Stimulated activated naive B cell treated with anti-CD40 and anti-IgM and Interleukin-4, amounts not matched to agents 10 μg/mL and 1 μg/mL and 100 μg/mL, for 72 hours (primary cell): ENCODE measurements at regions not wholly inside any gene's neighbourhood (a gene's known extent, or its start where the extent isn't known, plus 50 kb on each side); places are given as distances from the start of the nearest gene placed in this dataset.
"Not testable (repeated sequence)": the region's sequence is repeated elsewhere in the genome, so short reads cannot be mapped to it uniquely, and the experiment has no call there.

Experiments
- ATAC-seq, 2 donors: fragments of 150-1000 bp; cut with Tn5 transposase; replicated peaks; 2 replicates each; pipeline ENCODE4 v1.10.0; 2021; ENCODE audit warnings: moderate library complexity in 1 of 2
- DNase-seq: peaks from one replicate; pipeline ENCODE4 v3.0.0; 2021
- H3K27ac Mint-ChIP-seq: one replicate; pipeline ENCODE4 v1.8.0; 2022; ENCODE audit warnings: mild to moderate bottlenecking, mixed read lengths
- H3K27me3 Mint-ChIP-seq, 2 donors: one replicate each; pipeline ENCODE4 v1.8.0; 2022; ENCODE audit warnings: mixed read lengths in 2 of 2
- H3K36me3 Mint-ChIP-seq, 2 donors: one replicate each; pipeline ENCODE4 v1.8.0; 2022; ENCODE audit warnings: mixed read lengths in 2 of 2, mild to moderate bottlenecking in 1 of 2
- H3K4me1 Mint-ChIP-seq, 2 donors: one replicate each; pipeline ENCODE4 v1.8.0; 2022; ENCODE audit warnings: mixed read lengths in 2 of 2, mild to moderate bottlenecking in 1 of 2
- H3K4me3 Mint-ChIP-seq, 2 donors: one replicate each; pipeline ENCODE4 v1.8.0; 2022; ENCODE audit warnings: mild to moderate bottlenecking in 2 of 2, mixed read lengths in 2 of 2, moderate library complexity in 1 of 2
- H3K9me3 Mint-ChIP-seq, 2 donors: one replicate each; pipeline ENCODE4 v1.8.0; 2022; ENCODE audit warnings: mixed read lengths in 2 of 2, mild to moderate bottlenecking in 1 of 2

DNA sequence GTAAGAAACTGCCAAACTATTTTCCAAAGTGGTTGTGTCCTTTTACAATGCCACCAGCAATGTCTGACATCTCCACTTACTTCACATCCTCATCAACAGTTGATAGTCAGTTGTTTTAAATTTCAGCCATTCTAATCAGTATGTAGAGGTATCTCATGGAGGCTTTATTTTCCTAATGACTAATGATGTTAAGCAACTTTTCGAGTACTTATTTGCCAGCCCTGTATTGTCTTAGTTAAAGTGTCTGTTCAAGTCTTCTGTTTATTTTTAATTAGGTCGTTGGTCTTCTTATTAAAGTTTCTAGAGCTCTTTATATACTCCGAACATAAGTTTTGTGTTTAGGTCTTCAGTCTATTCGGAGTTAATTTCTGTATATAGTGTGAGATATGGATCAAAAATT lies 54.9 kb upstream of the NBPF12 start:
- ATAC-seq, H3K36me3 Mint-ChIP-seq, DNase-seq, H3K27me3 Mint-ChIP-seq, H3K9me3 Mint-ChIP-seq, H3K4me1 Mint-ChIP-seq, H3K27ac Mint-ChIP-seq, H3K4me3 Mint-ChIP-seq: not testable (repeated sequence)

DNA sequence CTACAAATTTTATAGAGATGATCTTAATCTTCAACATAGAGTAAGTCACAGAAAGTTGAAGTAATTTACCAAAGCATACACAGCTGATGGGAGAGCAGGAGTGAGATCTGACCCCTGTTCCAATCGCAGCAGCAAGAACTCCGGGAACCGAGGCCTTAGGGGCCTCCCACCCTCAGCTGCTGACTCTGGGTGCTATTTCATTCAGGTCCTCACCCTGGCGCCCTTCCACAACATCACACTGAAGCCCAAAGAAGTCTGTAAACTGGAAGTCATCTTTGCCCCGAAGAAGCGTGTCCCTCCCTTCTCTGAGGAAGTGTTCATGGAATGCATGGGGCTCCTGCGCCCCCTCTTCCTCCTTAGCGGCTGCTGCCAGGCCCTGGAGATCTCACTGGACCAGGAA lies 57.0 kb upstream of the NBPF12 start:
- H3K27ac Mint-ChIP-seq, H3K4me3 Mint-ChIP-seq, H3K9me3 Mint-ChIP-seq, H3K27me3 Mint-ChIP-seq, H3K36me3 Mint-ChIP-seq, DNase-seq, H3K4me1 Mint-ChIP-seq, ATAC-seq: not testable (repeated sequence)

DNA sequence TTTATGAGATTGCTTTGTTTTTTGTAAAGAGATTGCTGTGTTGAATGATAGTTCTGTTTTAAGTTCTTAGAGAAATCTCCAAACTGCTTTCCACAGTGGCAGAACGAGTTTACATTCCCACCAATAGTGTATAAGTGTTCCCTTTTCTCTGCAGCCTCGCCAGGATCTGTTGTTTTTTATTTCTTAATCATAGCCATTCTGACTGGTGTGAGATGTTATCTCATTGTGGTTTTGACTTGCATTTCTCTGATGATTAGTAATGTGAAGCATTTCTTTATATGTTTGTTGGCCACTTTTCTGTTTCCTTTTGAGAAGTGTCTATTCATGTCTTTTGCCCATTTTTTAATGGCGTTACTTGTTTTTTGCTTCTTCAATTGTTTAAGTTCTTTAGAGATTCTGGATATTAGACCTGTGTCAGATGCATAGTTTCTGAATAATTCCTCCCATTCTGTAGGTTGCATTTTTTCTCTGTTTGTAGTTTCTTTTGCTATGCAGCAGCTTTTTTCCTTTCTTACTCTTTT lies 74.3 kb upstream of the NBPF12 start:
- H3K36me3 Mint-ChIP-seq, DNase-seq, H3K4me3 Mint-ChIP-seq, H3K27ac Mint-ChIP-seq, H3K9me3 Mint-ChIP-seq, H3K4me1 Mint-ChIP-seq, ATAC-seq: not testable (repeated sequence)
- peaks cover 0 to 13% of the 10 kb centered on the region in 2 donors for H3K27me3 Mint-ChIP-seq

DNA sequence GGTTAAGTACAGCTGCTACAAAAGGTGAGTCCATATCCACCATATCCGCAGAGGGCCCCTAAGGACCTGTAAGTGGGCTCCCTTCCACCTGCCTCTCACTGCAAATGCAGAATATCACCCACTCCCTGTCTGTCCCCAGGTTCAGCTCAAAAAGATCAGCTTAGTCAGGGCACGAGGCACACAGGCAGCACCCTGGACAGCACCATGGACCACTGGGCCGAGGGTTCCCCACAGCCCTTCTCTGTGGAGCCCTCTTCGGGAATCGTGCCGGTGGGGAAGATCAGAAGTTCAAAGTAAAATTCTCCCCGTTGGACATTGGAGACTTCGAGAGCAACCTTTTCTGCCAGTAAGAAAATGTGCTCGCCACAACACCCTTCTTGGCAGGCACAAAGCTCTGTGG lies 85.0 kb upstream of the NBPF12 start:
- H3K4me3 Mint-ChIP-seq, DNase-seq, ATAC-seq, H3K9me3 Mint-ChIP-seq, H3K36me3 Mint-ChIP-seq, H3K4me1 Mint-ChIP-seq, H3K27me3 Mint-ChIP-seq, H3K27ac Mint-ChIP-seq: not testable (repeated sequence)

DNA sequence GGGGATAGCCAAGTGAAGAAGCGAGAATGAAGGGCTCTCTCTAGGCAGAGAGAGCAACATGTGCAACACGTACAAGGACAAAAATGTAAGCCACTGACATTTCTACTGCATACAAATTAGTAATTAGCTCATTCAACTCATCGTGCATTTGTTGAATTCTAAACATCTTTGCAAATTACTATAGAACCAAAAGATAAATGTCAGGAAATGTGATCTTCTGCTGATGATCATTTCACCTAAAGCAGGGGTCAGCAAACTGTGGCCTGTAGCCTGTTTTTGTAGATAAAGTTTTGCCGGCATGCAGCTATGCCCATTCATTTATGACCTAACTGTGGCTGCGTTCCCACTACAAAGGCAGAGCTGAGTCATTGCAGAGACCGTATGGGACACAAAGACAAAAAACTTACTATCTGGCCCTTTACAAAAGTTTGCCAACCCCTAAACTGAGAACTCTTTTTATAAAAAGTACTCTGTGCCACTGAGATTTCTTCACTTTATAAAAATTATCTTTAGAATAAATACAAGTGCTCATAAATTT lies 87.7 kb upstream of the NBPF12 start:
- H3K36me3 Mint-ChIP-seq, H3K27ac Mint-ChIP-seq, H3K4me3 Mint-ChIP-seq, H3K4me1 Mint-ChIP-seq, DNase-seq, H3K9me3 Mint-ChIP-seq, ATAC-seq, H3K27me3 Mint-ChIP-seq: not testable (repeated sequence)

DNA sequence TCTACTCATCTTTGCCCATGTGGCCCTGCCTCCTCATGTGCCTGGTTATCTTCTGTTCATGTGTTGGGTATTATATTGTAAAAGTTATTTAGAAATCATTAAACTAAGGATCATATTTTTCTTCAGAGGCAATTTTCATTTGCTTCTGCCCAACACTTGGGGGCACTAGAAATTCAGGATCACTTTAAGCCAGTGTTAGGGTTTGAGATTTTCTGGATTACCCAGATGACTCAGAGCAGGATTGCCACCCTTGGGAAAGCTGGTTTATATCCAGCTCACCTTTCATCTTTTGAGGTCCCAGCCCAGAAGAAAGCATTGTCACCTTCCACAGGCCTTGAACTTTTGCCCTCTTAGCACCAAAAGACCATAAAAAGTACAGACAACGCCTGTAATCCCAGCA lies 99.4 kb upstream of the NBPF12 start:
- ATAC-seq, H3K36me3 Mint-ChIP-seq, H3K4me1 Mint-ChIP-seq, H3K4me3 Mint-ChIP-seq, H3K27ac Mint-ChIP-seq, DNase-seq, H3K9me3 Mint-ChIP-seq, H3K27me3 Mint-ChIP-seq: not testable (repeated sequence)

DNA sequence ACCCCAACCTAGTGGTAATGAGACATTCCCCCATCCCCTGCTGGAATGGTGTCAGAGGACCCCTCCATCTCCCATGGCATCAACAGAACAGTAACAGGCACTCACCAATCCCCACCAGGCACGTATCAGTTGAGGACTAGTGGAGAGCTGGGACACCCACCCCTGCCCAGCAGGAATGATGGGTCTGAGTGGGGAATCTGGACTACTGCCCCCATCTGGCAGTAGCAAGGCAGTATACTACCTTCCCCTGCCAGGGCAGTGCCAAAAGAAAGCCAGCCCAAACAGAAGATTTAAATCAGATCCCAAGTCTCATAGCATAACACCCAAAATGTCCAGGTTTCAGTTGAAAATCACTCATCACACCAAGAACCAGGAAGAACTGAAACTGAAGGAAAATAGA lies 111.2 kb upstream of the NBPF12 start:
- H3K36me3 Mint-ChIP-seq, ATAC-seq, DNase-seq, H3K4me1 Mint-ChIP-seq, H3K27me3 Mint-ChIP-seq, H3K4me3 Mint-ChIP-seq, H3K27ac Mint-ChIP-seq, H3K9me3 Mint-ChIP-seq: not testable (repeated sequence)

DNA sequence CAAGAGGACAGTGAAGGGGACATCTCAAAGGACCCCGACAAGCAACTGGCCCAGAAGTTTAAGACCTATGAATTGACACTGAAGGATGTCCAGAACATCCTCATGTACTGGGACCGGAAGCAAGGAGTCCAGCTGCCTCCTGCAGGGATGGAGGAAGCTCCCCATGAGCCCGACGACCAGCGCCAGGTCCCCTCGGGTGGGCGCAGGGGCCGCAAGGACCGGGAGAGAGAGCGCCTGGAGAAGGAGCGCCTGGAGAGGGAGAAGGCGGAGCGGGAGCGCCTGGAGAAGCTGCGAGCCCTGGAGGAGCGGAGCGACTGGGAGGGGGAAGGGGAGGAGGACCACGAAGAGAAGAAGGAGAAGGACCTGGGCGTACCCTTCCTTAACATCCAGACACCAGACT lies 143.9 kb upstream of the NBPF12 start:
- not testable (repeated sequence) for H3K9me3 Mint-ChIP-seq, H3K27ac Mint-ChIP-seq, ATAC-seq, H3K36me3 Mint-ChIP-seq, H3K4me1 Mint-ChIP-seq, DNase-seq, H3K4me3 Mint-ChIP-seq
- H3K27me3 Mint-ChIP-seq, result peaks cover 6 to 11% of the 10 kb centered on the region in 2 donors

DNA sequence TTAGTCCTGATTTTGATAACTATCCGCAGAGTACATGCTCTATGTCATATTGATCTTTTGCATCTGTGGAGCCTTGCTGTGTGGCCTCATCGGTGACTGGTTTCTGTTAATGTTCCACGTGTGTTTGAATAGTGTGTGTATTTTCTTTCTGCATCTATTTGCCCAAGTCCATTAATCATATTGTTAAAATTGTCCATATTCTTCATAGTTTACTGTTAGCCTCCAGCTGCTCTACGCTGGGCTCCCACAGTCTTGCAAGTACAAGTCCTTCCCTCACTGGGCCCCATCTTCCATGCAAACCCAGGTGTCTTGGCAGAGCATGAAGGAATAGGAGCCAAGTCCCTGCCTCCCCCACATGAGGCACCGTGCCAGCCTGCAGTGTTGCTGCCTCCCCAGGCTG lies 145.4 kb upstream of the NBPF12 start:
- not testable (repeated sequence) for H3K27ac Mint-ChIP-seq, ATAC-seq, H3K9me3 Mint-ChIP-seq, DNase-seq, H3K4me1 Mint-ChIP-seq, H3K36me3 Mint-ChIP-seq, H3K4me3 Mint-ChIP-seq
- H3K27me3 Mint-ChIP-seq, result peaks cover 6 to 11% of the 10 kb centered on the region in 2 donors

DNA sequence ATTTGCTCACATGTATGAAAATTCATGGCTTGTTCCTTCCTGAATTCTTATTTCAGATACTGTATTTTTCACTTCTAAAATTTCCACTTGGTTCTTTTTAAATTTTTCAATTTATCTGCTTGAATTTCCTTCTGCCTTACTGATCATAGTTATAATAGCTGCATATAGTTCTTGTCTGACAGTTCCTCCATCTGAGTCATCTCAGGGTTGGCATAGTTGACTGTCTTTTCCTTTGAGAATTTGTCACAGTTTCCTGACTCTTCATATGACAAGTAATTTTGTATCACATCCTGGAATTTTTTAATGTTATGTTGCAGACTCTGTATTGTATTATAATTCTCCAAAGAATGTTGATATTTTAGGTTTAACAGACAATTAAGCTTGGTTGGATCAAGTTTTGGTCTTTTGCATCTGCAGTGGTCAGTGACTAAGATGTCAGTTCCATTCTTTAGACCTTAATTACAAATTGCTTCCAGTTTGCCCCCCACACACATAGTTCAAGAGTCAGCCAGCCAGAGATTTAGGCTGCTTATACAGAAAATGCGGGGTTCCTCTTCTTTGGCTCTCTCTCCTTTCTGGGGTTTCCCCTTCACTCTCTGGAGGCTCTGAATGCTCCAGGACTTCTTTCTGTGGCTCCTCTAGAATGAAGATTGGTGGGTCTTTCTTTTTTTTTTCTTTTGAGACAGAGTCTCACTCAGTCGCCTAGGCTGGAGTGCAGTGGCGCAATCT lies 153.7 kb upstream of the NBPF12 start:
- not testable (repeated sequence) for H3K36me3 Mint-ChIP-seq, H3K27ac Mint-ChIP-seq, H3K9me3 Mint-ChIP-seq, H3K27me3 Mint-ChIP-seq, H3K4me3 Mint-ChIP-seq, H3K4me1 Mint-ChIP-seq
- DNase-seq, result peak; percentile 0
- peak; percentile 91 to 93 for ATAC-seq

DNA sequence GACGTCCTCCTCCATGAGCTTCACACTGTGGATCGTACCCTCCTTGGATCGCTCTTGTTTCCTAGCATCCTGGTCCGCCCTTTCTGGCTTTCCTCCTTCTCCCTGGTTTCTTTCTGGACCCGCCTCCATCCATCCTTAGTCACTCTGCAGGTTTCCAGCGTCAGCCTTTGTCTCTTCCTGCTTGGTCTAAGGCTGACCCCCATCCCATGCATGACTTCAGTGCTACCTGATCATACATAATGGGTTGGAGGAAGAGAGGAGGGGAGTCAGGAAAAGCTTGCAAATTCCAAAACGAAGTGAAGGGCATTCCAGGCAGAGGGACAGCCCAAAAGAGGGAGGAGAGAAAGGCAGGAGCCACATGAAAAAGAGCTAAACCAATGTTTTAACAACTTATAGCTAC lies 156.9 kb upstream of the NBPF12 start:
- H3K36me3 Mint-ChIP-seq, H3K9me3 Mint-ChIP-seq, ATAC-seq, H3K4me3 Mint-ChIP-seq, H3K4me1 Mint-ChIP-seq, H3K27me3 Mint-ChIP-seq, H3K27ac Mint-ChIP-seq, DNase-seq: not testable (repeated sequence)

DNA sequence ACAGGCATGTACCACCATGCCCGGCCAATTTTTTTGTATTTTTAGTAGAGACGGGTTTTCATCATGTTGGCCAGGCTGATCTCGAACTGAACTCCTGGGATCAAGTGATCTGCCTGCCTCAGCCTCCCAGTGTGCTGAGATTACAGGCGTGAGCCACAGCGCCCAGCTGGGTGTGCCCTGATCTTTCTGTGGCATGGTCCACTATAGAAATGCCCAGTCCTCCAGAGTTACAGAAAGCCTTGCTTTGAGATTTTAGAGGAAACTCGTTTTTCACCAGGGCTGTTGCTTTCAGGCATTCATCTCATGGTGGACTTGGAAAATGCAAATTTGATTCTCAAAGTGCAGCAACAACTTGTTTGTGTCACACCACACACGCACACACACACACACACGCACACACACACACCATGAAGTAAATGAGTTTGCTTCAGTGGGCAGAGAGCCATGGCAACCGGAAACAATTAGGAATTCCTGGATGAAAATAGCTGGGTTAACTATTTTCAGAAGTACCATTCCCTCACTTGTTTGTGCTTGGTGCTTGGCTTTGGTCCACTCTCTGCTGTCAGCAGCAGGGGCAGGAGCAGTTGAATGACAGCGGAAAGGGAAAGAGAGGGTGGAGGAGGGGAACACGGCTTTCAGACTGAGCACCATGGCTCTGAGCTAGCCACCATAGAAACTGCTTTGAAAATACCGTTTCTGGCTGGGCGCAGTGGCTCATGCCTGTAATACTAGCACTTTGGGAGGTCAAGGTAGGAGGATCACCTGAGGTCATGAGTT lies 160.1 kb upstream of the NBPF12 start:
- not testable (repeated sequence) for H3K4me3 Mint-ChIP-seq, H3K9me3 Mint-ChIP-seq, H3K4me1 Mint-ChIP-seq, H3K27me3 Mint-ChIP-seq, H3K27ac Mint-ChIP-seq, H3K36me3 Mint-ChIP-seq, DNase-seq, ATAC-seq

DNA sequence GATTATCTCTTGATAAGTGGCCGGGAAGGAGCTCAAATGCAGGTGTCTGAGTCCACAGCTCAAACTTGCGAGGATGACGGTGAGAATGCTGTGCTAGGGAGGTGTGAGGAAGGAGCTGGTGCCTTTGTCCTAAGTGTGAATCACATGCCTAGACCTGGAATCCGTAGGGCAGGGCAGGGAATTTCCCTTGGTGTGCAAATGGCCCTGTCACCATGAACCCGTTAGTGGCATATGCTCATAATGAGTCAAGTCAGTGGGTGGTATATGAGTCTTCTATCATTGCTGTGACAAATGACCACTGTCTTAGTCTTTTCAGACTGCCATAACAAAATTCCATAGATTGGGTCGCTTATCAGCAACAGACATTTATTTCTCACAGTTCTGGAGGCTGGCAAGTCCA lies 163.1 kb upstream of the NBPF12 start:
- not testable (repeated sequence) for H3K4me1 Mint-ChIP-seq, DNase-seq, H3K36me3 Mint-ChIP-seq, H3K4me3 Mint-ChIP-seq, H3K27ac Mint-ChIP-seq, H3K9me3 Mint-ChIP-seq
- ATAC-seq, result peak in 1 of 2 donors; percentile 55
- peaks cover 9 to 13% of the 10 kb centered on the region in 2 donors for H3K27me3 Mint-ChIP-seq

DNA sequence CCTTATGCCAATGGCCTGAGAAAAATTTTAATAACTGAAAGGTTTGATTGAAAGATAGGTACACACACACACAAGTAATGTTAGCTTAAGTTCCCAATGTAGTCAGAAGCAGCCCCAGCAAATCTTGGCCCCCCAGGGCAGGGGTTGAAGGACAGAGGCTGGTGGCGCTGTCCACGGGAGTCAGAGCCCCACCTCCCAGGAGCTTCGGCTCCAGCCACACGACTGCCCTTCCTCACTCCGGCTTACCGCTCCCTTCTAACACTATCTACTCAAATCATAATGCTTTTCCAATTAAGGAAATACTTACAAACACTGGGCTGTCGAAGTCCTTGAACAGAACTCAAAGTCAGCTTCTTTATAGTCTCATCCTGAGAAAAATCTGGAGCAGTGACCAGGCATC lies 163.9 kb upstream of the NBPF12 start:
- not testable (repeated sequence) for ATAC-seq, DNase-seq, H3K4me3 Mint-ChIP-seq, H3K27ac Mint-ChIP-seq, H3K9me3 Mint-ChIP-seq, H3K4me1 Mint-ChIP-seq, H3K36me3 Mint-ChIP-seq
- H3K27me3 Mint-ChIP-seq, result peaks cover 9 to 13% of the 10 kb centered on the region in 2 donors

DNA sequence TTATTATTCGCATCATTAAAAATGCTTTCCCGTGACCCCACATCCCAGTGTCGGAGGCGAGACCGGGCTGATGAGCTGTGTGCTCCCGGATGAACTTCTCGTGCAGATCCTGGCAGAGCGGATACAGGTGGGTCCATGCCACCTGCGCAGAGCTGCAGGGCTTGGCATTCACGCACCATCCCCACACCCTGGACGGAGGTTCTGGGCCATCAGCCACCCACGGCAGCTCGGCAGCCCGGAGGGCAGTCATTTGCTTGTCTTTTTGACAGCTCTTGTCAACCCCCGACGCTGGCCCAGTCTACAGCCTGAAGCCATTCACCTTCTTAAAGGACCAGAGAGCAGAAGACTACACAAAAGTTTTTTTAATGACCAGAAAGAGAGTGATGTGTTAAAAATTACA lies 166.7 kb upstream of the NBPF12 start:
- H3K4me3 Mint-ChIP-seq, DNase-seq, H3K9me3 Mint-ChIP-seq, ATAC-seq, H3K27ac Mint-ChIP-seq, H3K4me1 Mint-ChIP-seq, H3K36me3 Mint-ChIP-seq: not testable (repeated sequence)
- peaks cover 9 to 13% of the 10 kb centered on the region in 2 donors for H3K27me3 Mint-ChIP-seq
